K562 (cell line): ENCODE measurements at regions not wholly inside any gene's neighbourhood (a gene's known extent, or its start where the extent isn't known, plus 50 kb on each side); places are given as distances from the start of the nearest gene placed in this dataset.

Source experiments
- CTCF ChIP-seq, 3 experiments: IDR thresholded peaks in 2 of 3; conservative IDR thresholded peaks in 1 of 3; 2 replicates each; pipeline ENCODE4 v1.5.1; 2011 to 2012; ENCODE audit warnings: low read length in 3 of 3, mild to moderate bottlenecking in 3 of 3, control low read depth in 2 of 3, improper control_type of control experiment in 1 of 3, inconsistent platforms in 1 of 3, low read depth in 1 of 3, mixed read lengths in 1 of 3, moderate library complexity in 1 of 3; ENCODE audit not compliant: insufficient read depth in 2 of 3
- EWSR1 ChIP-seq: fragments of 450-650 bp; IDR thresholded peaks from 2 replicates; pipeline ENCODE4 v1.6.1; 2018; ENCODE audit warnings: borderline replicate concordance, mild to moderate bottlenecking, low read depth, moderate library complexity; ENCODE audit not compliant: partially characterized antibody
- EZH2 ChIP-seq: IDR thresholded peaks from 2 replicates; pipeline ENCODE4 v1.6.1; 2012; ENCODE audit warnings: low read depth, mild to moderate bottlenecking, inconsistent platforms, low read length, borderline replicate concordance
- WHSC1 ChIP-seq: IDR thresholded peaks from one replicate; pipeline ENCODE4 v1.6.1; 2012; ENCODE audit warnings: low read length, control low read depth, inconsistent platforms
- ZNF263 ChIP-seq: sonication (generic); formaldehyde crosslinking; IDR thresholded peaks from 2 replicates; pipeline ENCODE4 v1.8.0; 2022; ENCODE audit warnings: mild to moderate bottlenecking, missing genetic modification reagents, borderline replicate concordance
- ZNF644 ChIP-seq: fragments of 200-800 bp; sonication (Bioruptor generic); IDR thresholded peaks from 2 replicates; pipeline ENCODE4 v1.6.1; 2016; ENCODE audit warnings: low read depth, missing genetic modification characterization, missing compliant biosample characterization
- TF ChIP-seq, protein P1 (sequence below): fragments of 450-650 bp; IDR thresholded peaks from 2 replicates; pipeline ENCODE4 v1.6.1; 2018; ENCODE audit not compliant: partially characterized antibody
- TF ChIP-seq, protein P2 (sequence below): sonication (generic); formaldehyde crosslinking; IDR thresholded peaks from 2 replicates; pipeline ENCODE4 v1.8.1; 2023; ENCODE audit warnings: mild to moderate bottlenecking, missing genetic modification reagents

DNA sequence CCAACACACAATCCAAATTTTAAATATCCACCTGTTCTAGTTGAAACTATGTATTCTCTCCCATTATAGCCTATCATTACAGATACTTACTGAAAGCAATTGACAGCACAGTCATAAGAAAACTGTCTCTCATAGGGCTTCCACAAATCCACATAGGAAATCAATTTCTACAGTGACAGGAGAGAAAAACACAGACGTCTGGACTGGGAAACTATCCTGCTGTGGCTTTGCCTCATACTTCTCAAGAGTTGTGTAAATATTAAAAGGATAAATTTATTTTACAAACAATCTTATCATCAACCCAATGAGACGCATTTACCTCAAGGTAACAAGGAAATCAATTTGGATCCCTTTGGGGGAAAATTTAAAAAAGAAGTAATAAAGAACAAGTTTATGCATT is 517.5 kb downstream of the EFNA5 start:
- no peak for TF ChIP-seq CTCF (IDR thresholded peaks at IDR 0.05 in 2 of 3, conservative IDR thresholded peaks at IDR 0.05 in 1 of 3; ENCODE audit: insufficient read depth in 2 of 3, low read depth in 1 of 3, low read length in 3 of 3)
- TF ChIP-seq ZNF263 (CRISPR knock-in tag): no peak
- TF ChIP-seq ZNF644: no peak
- TF ChIP-seq, protein P1, sequence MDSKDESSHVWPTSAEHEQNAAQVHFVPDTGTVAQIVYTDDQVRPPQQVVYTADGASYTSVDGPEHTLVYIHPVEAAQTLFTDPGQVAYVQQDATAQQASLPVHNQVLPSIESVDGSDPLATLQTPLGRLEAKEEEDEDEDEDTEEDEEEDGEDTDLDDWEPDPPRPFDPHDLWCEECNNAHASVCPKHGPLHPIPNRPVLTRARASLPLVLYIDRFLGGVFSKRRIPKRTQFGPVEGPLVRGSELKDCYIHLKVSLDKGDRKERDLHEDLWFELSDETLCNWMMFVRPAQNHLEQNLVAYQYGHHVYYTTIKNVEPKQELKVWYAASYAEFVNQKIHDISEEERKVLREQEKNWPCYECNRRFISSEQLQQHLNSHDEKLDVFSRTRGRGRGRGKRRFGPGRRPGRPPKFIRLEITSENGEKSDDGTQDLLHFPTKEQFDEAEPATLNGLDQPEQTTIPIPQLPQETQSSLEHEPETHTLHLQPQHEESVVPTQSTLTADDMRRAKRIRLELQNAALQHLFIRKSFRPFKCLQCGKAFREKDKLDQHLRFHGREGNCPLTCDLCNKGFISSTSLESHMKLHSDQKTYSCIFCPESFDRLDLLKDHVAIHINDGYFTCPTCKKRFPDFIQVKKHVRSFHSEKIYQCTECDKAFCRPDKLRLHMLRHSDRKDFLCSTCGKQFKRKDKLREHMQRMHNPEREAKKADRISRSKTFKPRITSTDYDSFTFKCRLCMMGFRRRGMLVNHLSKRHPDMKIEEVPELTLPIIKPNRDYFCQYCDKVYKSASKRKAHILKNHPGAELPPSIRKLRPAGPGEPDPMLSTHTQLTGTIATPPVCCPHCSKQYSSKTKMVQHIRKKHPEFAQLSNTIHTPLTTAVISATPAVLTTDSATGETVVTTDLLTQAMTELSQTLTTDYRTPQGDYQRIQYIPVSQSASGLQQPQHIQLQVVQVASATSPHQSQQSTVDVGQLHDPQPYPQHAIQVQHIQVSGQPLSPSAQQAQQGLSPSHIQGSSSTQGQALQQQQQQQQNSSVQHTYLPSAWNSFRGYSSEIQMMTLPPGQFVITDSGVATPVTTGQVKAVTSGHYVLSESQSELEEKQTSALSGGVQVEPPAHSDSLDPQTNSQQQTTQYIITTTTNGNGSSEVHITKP: no peak
- TF ChIP-seq EWSR1: no peak
- TF ChIP-seq WHSC1: no peak
- no peak for TF ChIP-seq EZH2
- TF ChIP-seq, protein P2, sequence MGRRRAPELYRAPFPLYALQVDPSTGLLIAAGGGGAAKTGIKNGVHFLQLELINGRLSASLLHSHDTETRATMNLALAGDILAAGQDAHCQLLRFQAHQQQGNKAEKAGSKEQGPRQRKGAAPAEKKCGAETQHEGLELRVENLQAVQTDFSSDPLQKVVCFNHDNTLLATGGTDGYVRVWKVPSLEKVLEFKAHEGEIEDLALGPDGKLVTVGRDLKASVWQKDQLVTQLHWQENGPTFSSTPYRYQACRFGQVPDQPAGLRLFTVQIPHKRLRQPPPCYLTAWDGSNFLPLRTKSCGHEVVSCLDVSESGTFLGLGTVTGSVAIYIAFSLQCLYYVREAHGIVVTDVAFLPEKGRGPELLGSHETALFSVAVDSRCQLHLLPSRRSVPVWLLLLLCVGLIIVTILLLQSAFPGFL: no peak
